HEK293 (cell line): ENCODE measurements at regions not wholly inside any gene's neighbourhood (a gene's known extent, or its start where the extent isn't known, plus 50 kb on each side); places are given as distances from the start of the nearest gene placed in this dataset.

Experiments
- CTCF ChIA-PET: fragments of 350-600 bp; formaldehyde crosslinking; extraction: SDS; loops from one replicate; lab custom pipeline; 2021; ENCODE audit warnings: antibody characterized with exemption; lab: Yijun Ruan, JAX
- POLR2A ChIA-PET: fragments of 300-600 bp; formaldehyde crosslinking; extraction: SDS; loops from one replicate; lab custom pipeline; 2020; ENCODE audit warnings: antibody characterized with exemption, inconsistent platforms; lab: Yijun Ruan, JAX
- H3K27ac ChIP-seq: fragments of 200-500 bp; sonication (Bioruptor generic); 2 replicates; pipeline ENCODE4 v1.5.1; 2014; ENCODE audit warnings: low read depth, low read length, control low read depth, inconsistent platforms; ENCODE audit errors: extremely low read depth
- H3K36me3 ChIP-seq, 2 experiments: fragments of 200-500 bp in 1 of 2; sonication (Bioruptor generic) in 1 of 2; 1 replicate in 1 of 2; 2 replicates in 1 of 2; pipeline ENCODE4 v1.5.1; 2014 to 2017; ENCODE audit warnings: inconsistent platforms in 2 of 2, low read length in 2 of 2; ENCODE audit not compliant: control insufficient read depth in 2 of 2, insufficient read depth in 1 of 2
- H3K4me1 ChIP-seq: fragments of 200-500 bp; sonication (Bioruptor generic); 2 replicates; pipeline ENCODE4 v1.5.1; 2014; ENCODE audit warnings: mild to moderate bottlenecking, low read length, inconsistent platforms; ENCODE audit not compliant: control insufficient read depth, insufficient read depth
- H3K4me3 ChIP-seq: 2 replicates; pipeline ENCODE4 v1.5.1; 2011; ENCODE audit warnings: low read depth, mild to moderate bottlenecking, control low read depth, low read length, moderate library complexity
- H3K9me3 ChIP-seq: fragments of 200-500 bp; sonication (Bioruptor generic); 2 replicates; pipeline ENCODE4 v1.5.1; 2014; ENCODE audit warnings: low read depth, low read length, inconsistent platforms; ENCODE audit not compliant: control insufficient read depth, insufficient read depth
- MYNN ChIP-seq: fragments of 450-650 bp; formaldehyde crosslinking; IDR thresholded peaks from 2 replicates; pipeline ENCODE4 v1.5.1; 2016; ENCODE audit warnings: missing biosample characterization, missing genetic modification characterization, borderline replicate concordance
- MZF1 ChIP-seq: fragments of 450-650 bp; formaldehyde crosslinking; IDR thresholded peaks from 2 replicates; pipeline ENCODE4 v1.5.1; 2017; ENCODE audit warnings: missing biosample characterization, missing genetic modification characterization, borderline replicate concordance
- OSR2 ChIP-seq: fragments of 450-650 bp; formaldehyde crosslinking; IDR thresholded peaks from 2 replicates; pipeline ENCODE4 v1.5.1; 2016; ENCODE audit warnings: missing biosample characterization, missing genetic modification characterization
- OVOL3 ChIP-seq: fragments of 450-650 bp; formaldehyde crosslinking; IDR thresholded peaks from 2 replicates; pipeline ENCODE4 v1.5.1; 2016; ENCODE audit warnings: missing biosample characterization, missing genetic modification characterization
- PBX3 ChIP-seq: sonication (generic); formaldehyde crosslinking; IDR thresholded peaks from 2 replicates; pipeline ENCODE4 v1.8.1; 2022; ENCODE audit warnings: mild to moderate bottlenecking, moderate library complexity, missing genetic modification reagents
- SETDB1 ChIP-seq: IDR thresholded peaks from one replicate; pipeline ENCODE4 v1.6.1; 2017; ENCODE audit warnings: mild to moderate bottlenecking, low read length, moderate library complexity, mixed read lengths; ENCODE audit not compliant: insufficient read length
- ZBTB48 ChIP-seq: fragments of 450-650 bp; formaldehyde crosslinking; IDR thresholded peaks from 2 replicates; pipeline ENCODE4 v1.5.1; 2016; ENCODE audit warnings: missing biosample characterization, missing genetic modification characterization
- ZBTB8A ChIP-seq: fragments of 450-650 bp; formaldehyde crosslinking; IDR thresholded peaks from 2 replicates; pipeline ENCODE4 v1.5.1; 2016; ENCODE audit warnings: missing biosample characterization, missing genetic modification characterization
- ZNF121 ChIP-seq: fragments of 450-650 bp; formaldehyde crosslinking; IDR thresholded peaks from 2 replicates; pipeline ENCODE4 v1.5.1; 2016; ENCODE audit warnings: missing biosample characterization, missing genetic modification characterization
- ZNF157 ChIP-seq: fragments of 450-650 bp; formaldehyde crosslinking; IDR thresholded peaks from 2 replicates; pipeline ENCODE4 v1.5.1; 2016; ENCODE audit warnings: missing biosample characterization, missing genetic modification characterization
- ZNF175 ChIP-seq: fragments of 450-650 bp; formaldehyde crosslinking; IDR thresholded peaks from 2 replicates; pipeline ENCODE4 v1.5.1; 2016; ENCODE audit warnings: missing biosample characterization, missing genetic modification characterization
- ZNF184 ChIP-seq: fragments of 450-650 bp; IDR thresholded peaks from 2 replicates; pipeline ENCODE4 v1.5.1; 2018; ENCODE audit warnings: missing biosample characterization, mild to moderate bottlenecking, missing genetic modification characterization
- ZNF362 ChIP-seq: fragments of 450-650 bp; formaldehyde crosslinking; IDR thresholded peaks from 2 replicates; pipeline ENCODE4 v1.5.1; 2016; ENCODE audit warnings: missing biosample characterization, missing genetic modification characterization
- ZNF391 ChIP-seq: fragments of 450-650 bp; formaldehyde crosslinking; IDR thresholded peaks from 2 replicates; pipeline ENCODE4 v1.5.1; 2016; ENCODE audit warnings: low read depth, missing biosample characterization, missing genetic modification characterization, borderline replicate concordance
- ZNF404 ChIP-seq: fragments of 450-650 bp; formaldehyde crosslinking; IDR thresholded peaks from 2 replicates; pipeline ENCODE4 v1.5.1; 2017; ENCODE audit warnings: missing biosample characterization, missing genetic modification characterization
- ZNF433 ChIP-seq: fragments of 450-650 bp; formaldehyde crosslinking; IDR thresholded peaks from 2 replicates; pipeline ENCODE4 v1.5.1; 2016; ENCODE audit warnings: missing biosample characterization, missing genetic modification characterization, low read depth
- ZNF510 ChIP-seq: fragments of 450-650 bp; formaldehyde crosslinking; IDR thresholded peaks from 2 replicates; pipeline ENCODE4 v1.5.1; 2018; ENCODE audit warnings: mild to moderate bottlenecking, missing genetic modification characterization, missing biosample characterization; ENCODE audit not compliant: insufficient replicate concordance
- ZNF521 ChIP-seq: fragments of 450-650 bp; formaldehyde crosslinking; IDR thresholded peaks from 2 replicates; pipeline ENCODE4 v1.5.1; 2017; ENCODE audit warnings: missing biosample characterization, mild to moderate bottlenecking, missing genetic modification characterization
- ZNF837 ChIP-seq: fragments of 450-650 bp; formaldehyde crosslinking; IDR thresholded peaks from 2 replicates; pipeline ENCODE4 v1.5.1; 2016; ENCODE audit warnings: missing biosample characterization, missing genetic modification characterization
- TF ChIP-seq, protein P1 (sequence below): fragments of 450-650 bp; formaldehyde crosslinking; IDR thresholded peaks from 2 replicates; pipeline ENCODE4 v1.5.1; 2016; ENCODE audit warnings: missing biosample characterization, missing genetic modification characterization
- TF ChIP-seq, protein P2 (sequence below): fragments of 450-650 bp; formaldehyde crosslinking; IDR thresholded peaks from 2 replicates; pipeline ENCODE4 v1.5.1; 2016; ENCODE audit warnings: missing biosample characterization, missing genetic modification characterization

- TF ChIP-seq ZNF184 = no peak
- TF ChIP-seq ZNF837 (tag by site-specific recombination) = no peak
- no peak for TF ChIP-seq ZNF391
- no peak for TF ChIP-seq MZF1
- no peak for TF ChIP-seq ZBTB8A
- TF ChIP-seq, protein P1, sequence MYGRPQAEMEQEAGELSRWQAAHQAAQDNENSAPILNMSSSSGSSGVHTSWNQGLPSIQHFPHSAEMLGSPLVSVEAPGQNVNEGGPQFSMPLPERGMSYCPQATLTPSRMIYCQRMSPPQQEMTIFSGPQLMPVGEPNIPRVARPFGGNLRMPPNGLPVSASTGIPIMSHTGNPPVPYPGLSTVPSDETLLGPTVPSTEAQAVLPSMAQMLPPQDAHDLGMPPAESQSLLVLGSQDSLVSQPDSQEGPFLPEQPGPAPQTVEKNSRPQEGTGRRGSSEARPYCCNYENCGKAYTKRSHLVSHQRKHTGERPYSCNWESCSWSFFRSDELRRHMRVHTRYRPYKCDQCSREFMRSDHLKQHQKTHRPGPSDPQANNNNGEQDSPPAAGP (tag by site-specific recombination) = no peak
- no peak for TF ChIP-seq ZNF121 (tag by site-specific recombination)
- TF ChIP-seq PBX3 (CRISPR knock-in tag) = no peak
- TF ChIP-seq, protein P2, sequence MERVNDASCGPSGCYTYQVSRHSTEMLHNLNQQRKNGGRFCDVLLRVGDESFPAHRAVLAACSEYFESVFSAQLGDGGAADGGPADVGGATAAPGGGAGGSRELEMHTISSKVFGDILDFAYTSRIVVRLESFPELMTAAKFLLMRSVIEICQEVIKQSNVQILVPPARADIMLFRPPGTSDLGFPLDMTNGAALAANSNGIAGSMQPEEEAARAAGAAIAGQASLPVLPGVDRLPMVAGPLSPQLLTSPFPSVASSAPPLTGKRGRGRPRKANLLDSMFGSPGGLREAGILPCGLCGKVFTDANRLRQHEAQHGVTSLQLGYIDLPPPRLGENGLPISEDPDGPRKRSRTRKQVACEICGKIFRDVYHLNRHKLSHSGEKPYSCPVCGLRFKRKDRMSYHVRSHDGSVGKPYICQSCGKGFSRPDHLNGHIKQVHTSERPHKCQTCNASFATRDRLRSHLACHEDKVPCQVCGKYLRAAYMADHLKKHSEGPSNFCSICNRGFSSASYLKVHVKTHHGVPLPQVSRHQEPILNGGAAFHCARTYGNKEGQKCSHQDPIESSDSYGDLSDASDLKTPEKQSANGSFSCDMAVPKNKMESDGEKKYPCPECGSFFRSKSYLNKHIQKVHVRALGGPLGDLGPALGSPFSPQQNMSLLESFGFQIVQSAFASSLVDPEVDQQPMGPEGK (tag by site-specific recombination) = no peak
- TF ChIP-seq, all 188 proteins: peak for 0
These were observed 1027.5 kb downstream of the CDH11 start (continued) for GRCh38 chr16:64094181-64094965.

GRCh38 chr16:64092271-64092670, 1029.6 kb downstream of the CDH11 start:
- TF ChIP-seq PBX3 (CRISPR knock-in tag) (no peak), ZNF510 (tag by site-specific recombination) (no peak), ZBTB48 (tag by site-specific recombination) (no peak), OSR2 (tag by site-specific recombination) (no peak), OVOL3 (tag by site-specific recombination) (no peak), ZNF433 (tag by site-specific recombination) (no peak), SETDB1 (no peak), MYNN (tag by site-specific recombination) (no peak), ZNF362 (tag by site-specific recombination) (no peak), ZNF157 (tag by site-specific recombination) (no peak), ZNF521 (tag by site-specific recombination) (no peak), ZNF175 (tag by site-specific recombination) (no peak), ZNF404 (no peak)
- ChIA-PET CTCF (no interaction called here), POLR2A (no interaction called here)
- Histone ChIP-seq H3K36me3 (no peaks in the 10 kb centered on the region), H3K9me3 (no peaks in the 10 kb centered on the region), H3K4me1 (no peaks in the 10 kb centered on the region), H3K27ac (no peak overlapping the region), H3K4me3 (no peak overlapping the region)
